Central memory CD8-positive, alpha-beta T cell (primary cell): ENCODE measurements at regions not wholly inside any gene's neighbourhood (a gene's known extent, or its start where the extent isn't known, plus 50 kb on each side); places are given as distances from the start of the nearest gene placed in this dataset.
"Not testable (repeated sequence)": the region's sequence is repeated elsewhere in the genome, so short reads cannot be mapped to it uniquely, and the experiment has no call there.

Experiments used
- ATAC-seq: fragments of 150-1000 bp; cut with Tn5 transposase; replicated peaks from 2 replicates; pipeline ENCODE4 v1.10.0; 2022; ENCODE audit warnings: mild to moderate bottlenecking, moderate FRiP score, moderate number of reproducible peaks; ENCODE audit not compliant: poor library complexity, severe bottlenecking; ENCODE audit errors: extremely low read depth
- DNase-seq, 2 donors: peaks; one replicate each; pipeline ENCODE4 v3.0.0; 2021; ENCODE audit warnings: low spot score in 2 of 2
- H3K27ac Mint-ChIP-seq: one replicate; pipeline ENCODE4 v1.8.0; 2022; ENCODE audit warnings: low read depth, mild to moderate bottlenecking, moderate library complexity, mixed read lengths
- H3K27me3 Mint-ChIP-seq: one replicate; pipeline ENCODE4 v1.8.0; 2022; ENCODE audit warnings: mixed read lengths
- H3K36me3 Mint-ChIP-seq: one replicate; pipeline ENCODE4 v1.8.0; 2022; ENCODE audit warnings: mild to moderate bottlenecking, moderate library complexity, mixed read lengths; ENCODE audit not compliant: insufficient read depth
- H3K4me1 Mint-ChIP-seq: one replicate; pipeline ENCODE4 v1.8.0; 2022; ENCODE audit warnings: mixed read lengths
- H3K4me3 Mint-ChIP-seq: one replicate; pipeline ENCODE4 v1.8.0; 2022; ENCODE audit warnings: mild to moderate bottlenecking, moderate library complexity, mixed read lengths
- H3K9me3 Mint-ChIP-seq: one replicate; pipeline ENCODE4 v1.8.0; 2022; ENCODE audit warnings: mixed read lengths

- H3K4me1 Mint-ChIP-seq, result no peaks in the 10 kb centered on the region
- H3K9me3 Mint-ChIP-seq, result no peaks in the 10 kb centered on the region
- H3K36me3 Mint-ChIP-seq, result no peaks in the 10 kb centered on the region
- H3K27me3 Mint-ChIP-seq, result peaks cover 23% of the 10 kb centered on the region
- ATAC-seq, result no peak
- DNase-seq, result no peak
- no peak overlapping the region for H3K27ac Mint-ChIP-seq
- no peak overlapping the region for H3K4me3 Mint-ChIP-seq
These were observed 139.9 kb upstream of the PKN2 start for GRCh38 chr1:88544195-88544594.

GRCh38 chr1:88549536-88549935, 134.5 kb upstream of the PKN2 start:
- Mint-ChIP-seq H3K27me3 (peaks cover 6% of the 10 kb centered on the region), H3K4me1 (no peaks in the 10 kb centered on the region), H3K36me3 (no peaks in the 10 kb centered on the region), H3K9me3 (no peaks in the 10 kb centered on the region), H3K4me3 (no peak overlapping the region), H3K27ac (no peak overlapping the region)
- DNase-seq (no peak), ATAC-seq (no peak)

DNA sequence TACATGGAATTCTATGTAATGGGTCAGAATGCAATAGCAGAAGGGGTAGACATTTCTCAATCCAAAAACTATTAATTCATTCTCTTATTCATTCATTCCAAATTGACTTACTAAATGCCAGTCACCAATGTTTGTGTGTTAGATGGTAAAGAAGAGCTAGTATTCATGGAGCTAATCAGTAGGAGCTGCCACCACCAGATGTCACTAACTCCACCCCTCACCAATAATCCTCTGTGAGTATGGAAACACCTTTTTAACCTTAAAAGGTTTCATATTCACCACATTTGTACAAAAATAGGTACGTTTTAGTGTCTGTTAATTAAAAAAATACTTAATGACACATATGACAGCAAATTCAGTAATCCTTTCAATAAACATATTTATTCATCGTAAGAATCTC, 131.8 kb upstream of the PKN2 start:
- Mint-ChIP-seq H3K27me3 (no peaks in the 10 kb centered on the region), H3K36me3 (no peaks in the 10 kb centered on the region), H3K9me3 (no peaks in the 10 kb centered on the region), H3K4me1 (no peaks in the 10 kb centered on the region), H3K27ac (no peak overlapping the region), H3K4me3 (no peak overlapping the region)
- no peak for DNase-seq
- ATAC-seq, result no peak

DNA sequence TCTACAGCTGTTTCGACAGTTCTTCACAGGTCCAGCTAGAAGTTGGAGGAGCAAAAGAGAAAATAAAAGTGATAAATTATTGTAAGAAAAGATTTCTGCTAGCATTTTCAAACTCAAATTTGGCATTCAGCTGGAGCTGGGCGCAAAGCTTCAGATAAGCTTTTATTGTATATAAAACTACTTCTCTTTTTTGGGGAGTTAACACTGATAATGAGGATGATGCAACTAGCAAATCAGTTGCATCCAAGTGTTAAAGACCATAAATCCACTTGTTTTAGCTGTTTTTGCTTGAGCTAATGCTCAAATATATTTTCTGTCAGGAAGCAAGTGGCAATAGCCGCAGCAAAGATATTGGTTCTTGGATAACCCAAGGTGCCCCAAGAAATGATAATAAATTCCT, 127.1 kb upstream of the PKN2 start:
- ATAC-seq (no peak), DNase-seq (no peak)
- H3K4me3 Mint-ChIP-seq, result no peak overlapping the region
- H3K36me3 Mint-ChIP-seq, result no peaks in the 10 kb centered on the region
- no peak overlapping the region for H3K27ac Mint-ChIP-seq
- no peaks in the 10 kb centered on the region for H3K27me3 Mint-ChIP-seq
- H3K4me1 Mint-ChIP-seq, result no peaks in the 10 kb centered on the region
- no peaks in the 10 kb centered on the region for H3K9me3 Mint-ChIP-seq

DNA sequence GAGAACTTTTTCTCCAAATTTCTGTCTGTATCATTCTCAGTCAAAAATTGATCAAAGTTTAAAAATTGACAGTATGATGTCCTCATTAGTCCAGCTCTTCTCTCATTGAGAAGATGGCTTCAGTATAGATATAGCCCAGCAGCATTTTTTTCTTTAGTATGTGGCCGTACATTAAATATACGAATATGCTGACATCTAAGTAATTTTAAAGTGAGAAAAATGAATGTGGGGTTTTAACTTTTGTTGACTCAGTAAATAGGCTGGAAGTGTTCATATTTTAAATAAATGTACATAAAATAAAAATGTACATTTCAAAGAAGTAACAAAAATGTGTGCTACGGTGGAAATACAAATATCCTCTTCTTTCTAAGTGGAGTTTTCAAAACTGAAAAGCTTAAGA, 123.5 kb upstream of the PKN2 start:
- no peaks in the 10 kb centered on the region for H3K9me3 Mint-ChIP-seq

GRCh38 chr1:88562991-88563390, 121.1 kb upstream of the PKN2 start:
- Mint-ChIP-seq H3K9me3 (no peaks in the 10 kb centered on the region), H3K4me1 (no peaks in the 10 kb centered on the region), H3K4me3 (no peak overlapping the region), H3K27ac (no peak overlapping the region), H3K27me3 (peaks cover 19% of the 10 kb centered on the region), H3K36me3 (no peaks in the 10 kb centered on the region)
- DNase-seq (no peak), ATAC-seq (no peak)

More for the DNA sequence above, 123.5 kb upstream of the PKN2 start:
- ATAC-seq, result no peak
- Mint-ChIP-seq H3K4me3 (no peak overlapping the region), H3K36me3 (no peaks in the 10 kb centered on the region), H3K27me3 (peaks cover 2% of the 10 kb centered on the region), H3K4me1 (no peaks in the 10 kb centered on the region), H3K27ac (no peak overlapping the region)
- no peak for DNase-seq

GRCh38 chr1:88566615-88567387, 117.3 kb upstream of the PKN2 start:
- no peak for ATAC-seq
- no peaks in the 10 kb centered on the region for H3K9me3 Mint-ChIP-seq
- no peaks in the 10 kb centered on the region for H3K36me3 Mint-ChIP-seq
- no peak for DNase-seq
- H3K27ac Mint-ChIP-seq, result no peak overlapping the region
- no peak overlapping the region for H3K4me3 Mint-ChIP-seq
- peaks cover 45% of the 10 kb centered on the region for H3K27me3 Mint-ChIP-seq
- no peaks in the 10 kb centered on the region for H3K4me1 Mint-ChIP-seq

DNA sequence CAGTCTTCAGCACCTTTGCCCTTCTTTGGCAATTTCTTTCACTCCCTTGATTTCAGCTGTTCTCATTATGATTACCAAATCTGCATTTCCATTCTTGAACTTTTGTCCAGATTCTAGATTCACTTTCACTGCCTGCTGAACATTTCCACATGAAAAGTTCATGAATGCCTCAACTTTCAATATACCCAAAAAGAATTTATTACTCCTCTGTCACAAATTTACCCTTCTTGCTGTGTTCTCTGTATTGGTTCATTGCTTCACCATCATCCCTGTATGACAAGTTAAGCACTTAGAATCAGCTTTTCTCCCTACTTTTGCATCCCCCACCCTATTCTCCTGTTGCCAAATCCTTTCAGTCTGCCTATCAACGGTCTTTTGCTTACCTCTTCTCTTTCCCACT, 112.6 kb upstream of the PKN2 start:
- Mint-ChIP-seq H3K36me3 (no peaks in the 10 kb centered on the region), H3K4me3 (no peak overlapping the region), H3K9me3 (no peaks in the 10 kb centered on the region), H3K4me1 (no peaks in the 10 kb centered on the region), H3K27ac (no peak overlapping the region), H3K27me3 (peaks cover 43% of the 10 kb centered on the region)
- ATAC-seq (no peak), DNase-seq (no peak)

DNA sequence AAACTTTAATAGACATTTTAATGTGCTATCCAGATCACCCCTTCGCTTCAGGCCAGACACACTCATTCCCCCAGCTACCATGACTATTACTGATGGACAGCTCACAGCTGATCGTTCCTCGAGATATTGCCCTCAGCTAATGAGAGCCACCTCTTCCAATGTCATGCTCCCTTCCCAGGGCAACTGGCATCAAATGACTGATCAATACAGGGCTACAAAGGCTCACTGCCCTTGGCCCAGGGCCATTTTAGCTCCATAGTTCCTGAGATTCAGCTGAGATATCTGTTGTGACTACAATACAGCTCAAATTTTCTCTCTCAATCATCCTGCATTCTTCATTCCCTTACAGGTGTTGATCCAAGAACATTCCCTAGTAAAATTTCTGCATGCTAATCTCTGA, 104.5 kb upstream of the PKN2 start:
- Mint-ChIP-seq H3K36me3 (no peaks in the 10 kb centered on the region), H3K4me1 (no peaks in the 10 kb centered on the region), H3K9me3 (peaks cover 4% of the 10 kb centered on the region), H3K27me3 (peaks cover 36% of the 10 kb centered on the region), H3K27ac (no peak overlapping the region), H3K4me3 (no peak overlapping the region)
- ATAC-seq (no peak), DNase-seq (no peak)

DNA sequence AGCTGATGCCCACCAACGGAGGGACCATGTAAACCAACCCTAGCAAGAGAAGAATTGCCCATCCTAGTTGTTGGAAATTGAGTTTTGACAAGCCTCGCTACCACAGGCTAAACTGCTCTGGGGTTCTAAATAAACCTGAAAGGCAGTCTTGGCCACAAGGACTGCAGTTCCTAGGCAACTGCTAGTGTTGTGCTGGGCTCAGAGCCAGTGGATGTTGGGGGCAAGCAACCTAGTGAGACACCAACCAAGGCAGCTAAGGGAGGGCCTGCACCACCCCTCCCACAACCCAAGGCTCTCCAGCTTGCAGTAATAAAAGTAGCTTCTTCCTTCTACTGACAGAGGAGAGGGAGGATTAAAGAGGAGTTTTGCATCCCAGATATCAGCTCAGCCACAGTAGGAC, 102.4 kb upstream of the PKN2 start:
- no peak for DNase-seq
- Mint-ChIP-seq H3K27me3 (peaks cover 57% of the 10 kb centered on the region), H3K27ac (no peak overlapping the region), H3K4me3 (no peak overlapping the region), H3K36me3 (peaks cover 2% of the 10 kb centered on the region), H3K9me3 (peaks cover 4% of the 10 kb centered on the region), H3K4me1 (no peaks in the 10 kb centered on the region)
- no peak for ATAC-seq

GRCh38 chr1:88593358-88593757, 90.7 kb upstream of the PKN2 start:
- Mint-ChIP-seq H3K36me3 (peaks cover 4% of the 10 kb centered on the region), H3K27me3 (peaks cover 34% of the 10 kb centered on the region), H3K9me3 (peaks cover 5% of the 10 kb centered on the region), H3K4me3 (no peak overlapping the region), H3K27ac (no peak overlapping the region), H3K4me1 (no peaks in the 10 kb centered on the region)
- DNase-seq, result no peak
- ATAC-seq, result no peak

- Mint-ChIP-seq H3K27me3 (peaks cover 21% of the 10 kb centered on the region), H3K4me3 (no peak overlapping the region), H3K27ac (no peak overlapping the region), H3K36me3 (peaks cover 4% of the 10 kb centered on the region), H3K4me1 (no peaks in the 10 kb centered on the region), H3K9me3 (no peaks in the 10 kb centered on the region)
- DNase-seq (no peak), ATAC-seq (no peak)
These were observed 88.6 kb upstream of the PKN2 start for GRCh38 chr1:88595355-88596002.

DNA sequence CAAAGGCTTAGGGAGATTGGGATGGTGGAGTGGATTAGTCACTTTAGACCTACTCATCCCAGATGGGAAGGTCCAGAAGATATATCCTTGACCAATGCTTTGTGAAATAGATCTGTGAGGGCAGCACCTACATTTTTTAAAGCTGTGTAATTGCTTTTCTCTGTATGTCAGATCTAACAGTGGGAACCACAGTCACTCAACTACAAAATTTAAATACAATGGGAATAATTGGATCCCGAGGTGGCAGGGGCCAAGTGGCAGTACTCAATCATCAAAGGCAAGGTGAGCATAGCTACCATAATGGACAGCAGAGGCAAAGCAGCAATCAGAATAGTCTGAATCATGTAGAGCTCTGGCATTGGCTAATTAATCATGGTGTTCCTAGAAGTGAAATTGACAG, 86.1 kb upstream of the PKN2 start:
- not testable (repeated sequence) for H3K27ac Mint-ChIP-seq, H3K36me3 Mint-ChIP-seq, DNase-seq, H3K4me3 Mint-ChIP-seq, H3K9me3 Mint-ChIP-seq, H3K27me3 Mint-ChIP-seq, ATAC-seq, H3K4me1 Mint-ChIP-seq
